Loucy (cell line): ENCODE measurements at regions not wholly inside any gene's neighbourhood (a gene's known extent, or its start where the extent isn't known, plus 50 kb on each side); places are given as distances from the start of the nearest gene placed in this dataset.

ENCODE experiments used
- H2AFZ ChIP-seq: fragments of 200-600 bp; sonication (generic); 2 replicates; pipeline ENCODE4 v1.6.0; 2016; ENCODE audit warnings: antibody characterized with exemption, mild to moderate bottlenecking, low read length, moderate library complexity
- H3F3A ChIP-seq: fragments of 200-600 bp; 2 replicates; pipeline ENCODE4 v1.6.0; 2016; ENCODE audit warnings: antibody characterized with exemption, low read depth, mild to moderate bottlenecking
- H3K27me3 ChIP-seq: fragments of 200-600 bp; sonication (generic); 2 replicates; pipeline ENCODE4 v1.6.1; 2014; ENCODE audit warnings: low read length, mild to moderate bottlenecking; ENCODE audit not compliant: insufficient read depth, poor library complexity, severe bottlenecking
- H3K36me3 ChIP-seq: fragments of 200-600 bp; sonication (generic); 2 replicates; pipeline ENCODE4 v1.6.1; 2016; ENCODE audit warnings: low read length; ENCODE audit not compliant: insufficient read depth
- H3K4me1 ChIP-seq: fragments of 200-600 bp; sonication (generic); 2 replicates; pipeline ENCODE4 v1.5.1; 2014; ENCODE audit warnings: low read length, mild to moderate bottlenecking; ENCODE audit not compliant: insufficient read depth, poor library complexity, severe bottlenecking
- H3K4me2 ChIP-seq: fragments of 200-600 bp; sonication (generic); 2 replicates; pipeline ENCODE4 v1.6.0; 2014; ENCODE audit warnings: antibody characterized with exemption, low read length, low read depth, mild to moderate bottlenecking; ENCODE audit not compliant: poor library complexity, severe bottlenecking
- H3K4me3 ChIP-seq: fragments of 200-600 bp; sonication (generic); 2 replicates; pipeline ENCODE4 v1.5.1; 2014; ENCODE audit warnings: low read length, mild to moderate bottlenecking, mixed read lengths; ENCODE audit not compliant: poor library complexity, severe bottlenecking
- H3K79me2 ChIP-seq: fragments of 200-600 bp; sonication (generic); 2 replicates; pipeline ENCODE4 v1.6.1; 2014; ENCODE audit warnings: low read length; ENCODE audit not compliant: insufficient read depth
- H3K9ac ChIP-seq: fragments of 200-600 bp; sonication (generic); 2 replicates; pipeline ENCODE4 v1.6.0; 2014; ENCODE audit warnings: mild to moderate bottlenecking, low read depth, low read length, moderate library complexity; ENCODE audit not compliant: poor library complexity, severe bottlenecking
- H3K9me2 ChIP-seq: fragments of 200-600 bp; sonication (generic); replicated peaks from 2 replicates; pipeline ENCODE4 v1.6.1; 2016; ENCODE audit warnings: low read depth, low read length, mixed read lengths
- H3K9me3 ChIP-seq: fragments of 200-600 bp; sonication (generic); 2 replicates; pipeline ENCODE4 v1.6.1; 2014; ENCODE audit warnings: mild to moderate bottlenecking, antibody characterized with exemption, low read length, low read depth; ENCODE audit not compliant: insufficient read depth
- H4K20me1 ChIP-seq: fragments of 200-600 bp; sonication (generic); 2 replicates; pipeline ENCODE4 v1.6.0; 2014; ENCODE audit warnings: antibody characterized with exemption, low read length, mild to moderate bottlenecking; ENCODE audit not compliant: insufficient read depth, poor library complexity, severe bottlenecking
- EZH2phosphoT487 ChIP-seq: fragments of 200-600 bp; IDR thresholded peaks from 2 replicates; pipeline ENCODE4 v1.6.1; 2018; ENCODE audit warnings: antibody characterized with exemption, mild to moderate bottlenecking, moderate library complexity, borderline replicate concordance
- TF ChIP-seq, protein P1 (sequence below): fragments of 200-600 bp; sonication (generic); conservative IDR thresholded peaks from 2 replicates; pipeline ENCODE4 v1.5.1; 2014; ENCODE audit warnings: mild to moderate bottlenecking, antibody characterized with exemption, low read length

DNA sequence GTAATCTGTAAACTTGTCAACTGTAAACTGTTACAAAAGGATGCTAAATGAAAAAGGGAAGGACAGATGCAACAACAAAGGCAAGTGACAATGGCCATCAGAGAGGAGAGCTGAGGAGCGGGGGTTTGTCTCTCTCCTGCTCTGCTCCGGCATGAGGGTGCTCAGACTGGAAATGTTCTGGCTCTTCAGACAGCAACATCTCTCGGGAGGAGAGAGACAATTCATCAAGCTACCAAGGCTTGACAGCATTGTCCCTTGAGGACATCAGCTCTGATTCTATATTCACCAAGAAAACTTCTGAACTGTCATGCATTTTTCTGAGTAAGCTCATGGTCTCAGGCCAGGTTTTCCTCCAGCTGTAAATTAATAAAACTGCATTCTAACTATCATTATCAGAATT, 408.2 kb downstream of the IGSF11 start:
- Histone ChIP-seq H3K9me2 (no peaks in the 10 kb centered on the region), H3K4me2 (no peak overlapping the region), H3K4me1 (no peaks in the 10 kb centered on the region), H3K4me3 (no peak overlapping the region), H3K9me3 (no peaks in the 10 kb centered on the region), H3F3A (no peaks in the 10 kb centered on the region), H3K36me3 (no peaks in the 10 kb centered on the region), H3K79me2 (no peaks in the 10 kb centered on the region), H3K27me3 (no peaks in the 10 kb centered on the region), H2AFZ (no peak overlapping the region), H3K9ac (no peak overlapping the region), H4K20me1 (no peaks in the 10 kb centered on the region)
- TF ChIP-seq, protein P1, sequence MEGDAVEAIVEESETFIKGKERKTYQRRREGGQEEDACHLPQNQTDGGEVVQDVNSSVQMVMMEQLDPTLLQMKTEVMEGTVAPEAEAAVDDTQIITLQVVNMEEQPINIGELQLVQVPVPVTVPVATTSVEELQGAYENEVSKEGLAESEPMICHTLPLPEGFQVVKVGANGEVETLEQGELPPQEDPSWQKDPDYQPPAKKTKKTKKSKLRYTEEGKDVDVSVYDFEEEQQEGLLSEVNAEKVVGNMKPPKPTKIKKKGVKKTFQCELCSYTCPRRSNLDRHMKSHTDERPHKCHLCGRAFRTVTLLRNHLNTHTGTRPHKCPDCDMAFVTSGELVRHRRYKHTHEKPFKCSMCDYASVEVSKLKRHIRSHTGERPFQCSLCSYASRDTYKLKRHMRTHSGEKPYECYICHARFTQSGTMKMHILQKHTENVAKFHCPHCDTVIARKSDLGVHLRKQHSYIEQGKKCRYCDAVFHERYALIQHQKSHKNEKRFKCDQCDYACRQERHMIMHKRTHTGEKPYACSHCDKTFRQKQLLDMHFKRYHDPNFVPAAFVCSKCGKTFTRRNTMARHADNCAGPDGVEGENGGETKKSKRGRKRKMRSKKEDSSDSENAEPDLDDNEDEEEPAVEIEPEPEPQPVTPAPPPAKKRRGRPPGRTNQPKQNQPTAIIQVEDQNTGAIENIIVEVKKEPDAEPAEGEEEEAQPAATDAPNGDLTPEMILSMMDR, result no peak
- TF ChIP-seq EZH2phosphoT487, result no peak

GRCh38 chr3:118628704-118629341, 405.8 kb downstream of the IGSF11 start:
- no peak overlapping the region for H3K9ac ChIP-seq
- H3K4me2 ChIP-seq, result no peak overlapping the region
- no peak for TF ChIP-seq EZH2phosphoT487
- TF ChIP-seq, protein P1, result peak; percentile 76
- no peaks in the 10 kb centered on the region for H3K4me1 ChIP-seq
- H4K20me1 ChIP-seq, result no peaks in the 10 kb centered on the region
- H3K79me2 ChIP-seq, result no peaks in the 10 kb centered on the region
- H3K9me2 ChIP-seq, result no peaks in the 10 kb centered on the region
- no peak overlapping the region for H2AFZ ChIP-seq
- no peak overlapping the region for H3K4me3 ChIP-seq
- H3K9me3 ChIP-seq, result no peaks in the 10 kb centered on the region
- H3K36me3 ChIP-seq, result no peaks in the 10 kb centered on the region
- H3K27me3 ChIP-seq, result no peaks in the 10 kb centered on the region
- H3F3A ChIP-seq, result no peaks in the 10 kb centered on the region

DNA sequence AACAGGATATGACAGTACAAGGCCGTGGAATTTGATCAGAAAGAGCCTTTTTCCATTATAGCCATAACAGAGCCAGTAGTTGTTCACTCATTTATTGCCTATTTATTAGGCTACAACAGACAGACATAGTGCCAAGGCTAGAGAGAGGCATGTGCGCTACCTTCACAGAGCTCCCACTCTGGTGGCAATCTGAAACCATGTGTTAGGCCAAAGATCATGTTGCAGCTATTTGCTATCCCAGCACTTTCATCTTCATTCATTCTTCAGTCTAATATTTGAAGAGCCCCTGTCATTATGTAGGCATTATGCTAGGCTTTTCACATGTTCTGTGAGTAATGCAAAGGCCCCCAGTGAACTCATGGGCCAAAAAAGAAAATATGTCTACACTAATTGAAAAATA, 404.8 kb downstream of the IGSF11 start:
- no peaks in the 10 kb centered on the region for H3K9me2 ChIP-seq
- H3F3A ChIP-seq, result no peaks in the 10 kb centered on the region
- no peaks in the 10 kb centered on the region for H3K9me3 ChIP-seq
- no peaks in the 10 kb centered on the region for H3K36me3 ChIP-seq
- no peak for TF ChIP-seq EZH2phosphoT487
- TF ChIP-seq, protein P1, result no peak
- H3K79me2 ChIP-seq, result no peaks in the 10 kb centered on the region
- H2AFZ ChIP-seq, result no peak overlapping the region
- H3K27me3 ChIP-seq, result no peaks in the 10 kb centered on the region
- no peak overlapping the region for H3K9ac ChIP-seq
- no peaks in the 10 kb centered on the region for H3K4me1 ChIP-seq
- H3K4me2 ChIP-seq, result no peak overlapping the region
- H3K4me3 ChIP-seq, result no peak overlapping the region
- no peaks in the 10 kb centered on the region for H4K20me1 ChIP-seq
